Small intestine (tissue), 7 donors: ENCODE measurements at regions not wholly inside any gene's neighbourhood (a gene's known extent, or its start where the extent isn't known, plus 50 kb on each side); places are given as distances from the start of the nearest gene placed in this dataset.

ENCODE experiments used
- DNase-seq, 2 donors: peaks; one replicate each; pipeline versions ENCODE4 v3.0.0 to v3.0.0-alpha.2; 2013
- FAIRE-seq: peaks from 2 replicates; lab custom pipeline; 2012; peaks lifted over from hg19 to GRCh38; lab: Jason Lieb, UNC
- H3K27ac ChIP-seq, 3 donors: one replicate each; pipeline ENCODE4 v1.5.1; 2013; ENCODE audit warnings: low read length in 2 of 3, mild to moderate bottlenecking in 2 of 3, control low read depth in 1 of 3, inconsistent platforms in 1 of 3, low read depth in 1 of 3, moderate library complexity in 1 of 3
- H3K27me3 ChIP-seq, 3 donors: one replicate each; pipeline ENCODE4 v1.6.1; 2013; ENCODE audit warnings: low read length in 3 of 3, inconsistent platforms in 1 of 3; ENCODE audit not compliant: control insufficient read depth in 3 of 3, insufficient read depth in 3 of 3
- H3K36me3 ChIP-seq, 3 donors: one replicate each; pipeline ENCODE4 v1.6.1; 2013; ENCODE audit warnings: low read length in 3 of 3, inconsistent platforms in 1 of 3, low read depth in 1 of 3, mild to moderate bottlenecking in 1 of 3, moderate library complexity in 1 of 3; ENCODE audit not compliant: control insufficient read depth in 3 of 3, insufficient read depth in 2 of 3
- H3K4me1 ChIP-seq, 3 donors: one replicate each; pipeline ENCODE4 v1.6.1; 2013; ENCODE audit warnings: low read length in 2 of 3, inconsistent platforms in 1 of 3, low read depth in 1 of 3, mild to moderate bottlenecking in 1 of 3, moderate library complexity in 1 of 3; ENCODE audit not compliant: control insufficient read depth in 3 of 3, insufficient read depth in 2 of 3
- H3K4me3 ChIP-seq, 3 donors: one replicate each; pipeline ENCODE4 v1.5.1; 2013; ENCODE audit warnings: low read length in 3 of 3, control low read depth in 1 of 3, inconsistent platforms in 1 of 3, low read depth in 1 of 3, mild to moderate bottlenecking in 1 of 3, moderate library complexity in 1 of 3
- H3K9me3 ChIP-seq, 2 donors: one replicate each; pipeline ENCODE4 v1.6.1; 2013; ENCODE audit warnings: low read depth in 1 of 2, low read length in 1 of 2; ENCODE audit not compliant: control insufficient read depth in 2 of 2, insufficient read depth in 1 of 2
- WGBS, 3 donors: extraction: QIAGEN DNeasy Blood & Tissue Kit; methylation state at CpG; one replicate each; pipeline ENCODE4 v1.1.7; 2013; 5-methylcytosine and 5-hydroxymethylcytosine counted together
- donor health status: healthy with polysubstance abuse.
- donor health status: control.
- donor health status: control.
- donor health status: Bipolar disorder and iron deficiency.
- donor health status: healthy.

DNA sequence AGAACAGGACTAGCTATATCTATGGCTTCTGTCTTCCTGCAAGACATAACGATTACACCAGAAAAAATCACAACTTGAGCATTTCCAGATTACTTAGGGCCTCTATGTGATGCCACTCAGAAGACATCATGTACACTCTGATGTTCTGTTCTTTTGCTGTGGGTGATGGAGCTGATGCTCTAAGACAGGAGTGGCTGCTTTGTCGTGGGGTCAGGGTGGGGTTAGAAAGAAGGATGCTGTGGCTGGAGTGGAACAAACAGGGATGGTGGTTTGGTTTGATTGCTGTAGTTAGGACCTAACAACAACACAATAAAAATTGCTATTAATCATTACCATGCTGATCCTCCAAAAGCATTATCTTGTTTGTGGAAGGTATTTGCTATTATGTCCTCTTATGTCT lies 120.3 kb upstream of the ARHGAP20 start:
- Histone ChIP-seq H3K36me3 (no peaks in the 10 kb centered on the region), H3K9me3 (no peaks in the 10 kb centered on the region), H3K4me3 (no peak overlapping the region), H3K27ac (no peak overlapping the region), H3K27me3 (no peaks in the 10 kb centered on the region), H3K4me1 (no peaks in the 10 kb centered on the region)
- FAIRE-seq (no peak), DNase-seq (no peak)
- 50 to 67% (median 60%) methylated on average over 2 of the region's 2 CpGs for WGBS, 3 donors

DNA sequence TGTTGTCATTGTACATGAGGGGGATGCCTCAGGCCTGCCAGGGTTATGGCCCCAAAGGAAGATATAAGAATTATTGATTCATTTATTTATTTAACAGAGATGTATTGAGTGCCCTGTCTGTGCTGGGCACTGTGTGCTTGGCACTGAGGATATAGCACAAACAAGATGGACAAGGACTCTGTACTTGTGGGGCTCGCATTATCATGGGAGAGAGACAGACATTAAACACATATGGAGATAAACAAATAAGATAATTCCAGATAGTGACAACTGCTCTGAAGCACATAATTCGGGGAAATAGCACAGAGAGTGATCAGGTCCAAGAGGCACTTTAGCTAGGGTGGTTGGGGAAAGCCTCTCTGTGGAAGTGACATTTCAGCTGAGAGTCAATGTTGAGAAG lies 119.8 kb upstream of the ARHGAP20 start:
- Histone ChIP-seq H3K4me1 (no peaks in the 10 kb centered on the region), H3K4me3 (no peak overlapping the region), H3K36me3 (no peaks in the 10 kb centered on the region), H3K27ac (no peak overlapping the region), H3K9me3 (no peaks in the 10 kb centered on the region), H3K27me3 (no peaks in the 10 kb centered on the region)
- no peak for DNase-seq
- FAIRE-seq: no peak
- WGBS, 3 donors: 31 to 70% (median 49%) methylated on average over 2 of the region's 2 CpGs

DNA sequence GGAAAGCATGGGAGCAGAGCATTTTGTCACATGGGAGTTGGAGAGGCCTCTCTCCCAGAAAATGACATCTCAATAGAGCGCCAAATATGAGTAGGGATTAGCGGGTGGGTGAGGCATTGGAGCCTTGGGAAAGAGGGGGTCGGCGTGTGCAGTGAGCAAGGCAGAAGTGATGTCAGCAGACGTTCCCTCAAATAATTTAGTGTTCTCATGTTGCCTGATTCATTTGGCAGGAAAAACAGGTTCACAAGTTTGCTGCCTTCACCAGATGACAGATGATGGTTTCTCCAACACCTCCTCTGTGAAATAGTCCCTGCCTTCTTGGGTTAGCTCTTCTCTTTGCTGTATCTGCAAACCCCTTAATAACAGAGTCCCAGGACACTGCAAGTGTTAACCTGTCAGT lies 118.5 kb upstream of the ARHGAP20 start:
- H3K4me3 ChIP-seq: no peak overlapping the region
- H3K9me3 ChIP-seq: no peaks in the 10 kb centered on the region
- H3K4me1 ChIP-seq: no peaks in the 10 kb centered on the region
- DNase-seq (no peak), FAIRE-seq (no peak)
- H3K27ac ChIP-seq: no peak overlapping the region
- 87 to 91% (median 90%) methylated on average over 5 of the region's 5 CpGs for WGBS, 3 donors
- H3K27me3 ChIP-seq: no peaks in the 10 kb centered on the region
- H3K36me3 ChIP-seq: no peaks in the 10 kb centered on the region

DNA sequence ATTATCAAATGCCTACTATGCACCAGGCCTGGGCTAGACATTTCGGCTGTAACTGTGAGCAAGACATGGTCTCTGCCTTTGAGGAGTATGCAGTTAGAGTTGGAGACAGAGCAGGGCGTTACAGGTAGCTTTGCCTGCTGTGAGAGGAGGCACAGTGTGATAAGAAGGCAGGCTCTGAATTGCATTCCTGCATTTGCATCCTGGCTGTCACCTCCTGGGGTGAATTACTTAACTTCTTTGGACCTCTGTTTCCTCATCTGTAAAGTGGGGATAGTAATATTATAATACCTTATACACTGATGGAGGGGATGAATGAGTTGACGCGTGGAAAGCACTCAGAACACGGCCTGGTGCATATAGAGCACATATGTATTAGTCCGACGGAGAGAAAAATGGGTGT lies 118.1 kb upstream of the ARHGAP20 start:
- DNase-seq (no peak), FAIRE-seq (no peak)
- H3K36me3 ChIP-seq: no peaks in the 10 kb centered on the region
- no peak overlapping the region for H3K27ac ChIP-seq
- no peaks in the 10 kb centered on the region for H3K4me1 ChIP-seq
- H3K27me3 ChIP-seq: no peaks in the 10 kb centered on the region
- no peak overlapping the region for H3K4me3 ChIP-seq
- H3K9me3 ChIP-seq: no peaks in the 10 kb centered on the region
- WGBS, 3 donors: 76 to 91% (median 87%) methylated on average over 7 of the region's 7 CpGs

DNA sequence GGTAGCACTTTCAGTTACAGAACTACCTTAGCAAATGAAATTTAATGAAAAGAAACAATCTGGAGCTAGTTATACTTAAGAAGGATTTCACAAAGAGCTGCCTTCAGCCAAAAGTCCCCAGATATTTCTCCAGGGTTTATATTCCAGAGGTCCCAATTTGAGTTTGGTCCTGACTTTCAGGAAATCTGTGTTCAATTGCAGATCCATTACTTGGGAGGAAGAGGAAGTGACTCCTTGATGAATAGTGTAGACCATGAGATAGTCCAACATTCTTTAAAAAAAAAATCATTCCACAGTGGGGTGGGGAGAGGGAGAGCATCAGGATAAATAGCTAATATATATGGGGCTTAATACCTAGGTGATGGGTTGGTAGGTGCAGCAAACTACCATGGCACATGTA lies 117.6 kb upstream of the ARHGAP20 start:
- FAIRE-seq: no peak

DNA sequence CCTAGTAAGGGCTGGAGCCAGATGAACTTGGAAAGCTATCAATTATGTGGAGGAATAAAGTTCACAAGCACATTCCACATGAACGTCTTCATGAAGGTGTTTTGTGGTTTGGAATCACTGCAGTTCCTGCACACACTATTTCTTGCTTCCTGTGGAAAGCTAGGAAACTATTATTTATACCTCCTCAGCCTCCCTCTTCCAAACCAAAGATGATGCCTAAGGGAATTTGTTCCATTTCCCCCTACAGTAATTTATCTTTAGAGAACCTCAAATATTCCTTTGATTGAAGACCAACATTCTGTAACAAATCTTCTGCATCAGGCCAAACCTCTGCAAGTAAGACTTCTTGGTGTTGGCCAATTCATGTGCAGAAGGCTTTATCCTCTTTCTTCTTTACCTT lies 115.8 kb upstream of the ARHGAP20 start:
- Histone ChIP-seq H3K36me3 (no peaks in the 10 kb centered on the region), H3K27me3 (no peaks in the 10 kb centered on the region), H3K4me3 (no peak overlapping the region), H3K9me3 (no peaks in the 10 kb centered on the region), H3K27ac (no peak overlapping the region), H3K4me1 (no peaks in the 10 kb centered on the region)
- no peak for FAIRE-seq
- DNase-seq: no peak
- 22 to 53% (median 27%) methylated on average over 1 of the region's 1 CpG for WGBS, 3 donors

More for the DNA sequence above, 117.6 kb upstream of the ARHGAP20 start:
- Histone ChIP-seq H3K27me3 (no peaks in the 10 kb centered on the region), H3K9me3 (no peaks in the 10 kb centered on the region), H3K36me3 (no peaks in the 10 kb centered on the region), H3K4me3 (no peak overlapping the region), H3K27ac (no peak overlapping the region), H3K4me1 (no peaks in the 10 kb centered on the region)
- no peak for DNase-seq

DNA sequence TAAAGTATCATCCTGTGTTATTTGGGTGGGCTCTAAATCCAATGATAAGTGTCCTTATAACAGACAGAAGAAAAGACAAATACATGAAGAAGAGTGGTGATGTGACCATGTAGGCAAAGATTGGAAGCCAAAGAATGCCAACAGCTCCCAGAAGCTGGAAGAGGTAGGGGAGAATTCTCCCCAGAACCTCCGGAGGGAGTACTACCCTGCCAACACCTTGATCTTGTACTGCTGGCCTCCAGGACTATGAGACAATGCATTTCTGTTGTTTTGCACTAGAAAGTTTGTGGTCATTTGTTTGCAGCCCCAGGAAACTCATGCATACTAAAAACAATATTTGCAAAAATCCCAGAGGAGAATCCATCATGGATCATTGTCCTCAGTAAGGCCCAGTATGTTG lies 115.0 kb upstream of the ARHGAP20 start:
- DNase-seq (no peak), FAIRE-seq (no peak)
- WGBS, 3 donors: 57 to 81% (median 64%) methylated on average over 1 of the region's 1 CpG
- no peak overlapping the region for H3K4me3 ChIP-seq
- no peak overlapping the region for H3K27ac ChIP-seq
- H3K9me3 ChIP-seq: no peaks in the 10 kb centered on the region
- H3K36me3 ChIP-seq: no peaks in the 10 kb centered on the region
- H3K27me3 ChIP-seq: no peaks in the 10 kb centered on the region
- no peaks in the 10 kb centered on the region for H3K4me1 ChIP-seq

DNA sequence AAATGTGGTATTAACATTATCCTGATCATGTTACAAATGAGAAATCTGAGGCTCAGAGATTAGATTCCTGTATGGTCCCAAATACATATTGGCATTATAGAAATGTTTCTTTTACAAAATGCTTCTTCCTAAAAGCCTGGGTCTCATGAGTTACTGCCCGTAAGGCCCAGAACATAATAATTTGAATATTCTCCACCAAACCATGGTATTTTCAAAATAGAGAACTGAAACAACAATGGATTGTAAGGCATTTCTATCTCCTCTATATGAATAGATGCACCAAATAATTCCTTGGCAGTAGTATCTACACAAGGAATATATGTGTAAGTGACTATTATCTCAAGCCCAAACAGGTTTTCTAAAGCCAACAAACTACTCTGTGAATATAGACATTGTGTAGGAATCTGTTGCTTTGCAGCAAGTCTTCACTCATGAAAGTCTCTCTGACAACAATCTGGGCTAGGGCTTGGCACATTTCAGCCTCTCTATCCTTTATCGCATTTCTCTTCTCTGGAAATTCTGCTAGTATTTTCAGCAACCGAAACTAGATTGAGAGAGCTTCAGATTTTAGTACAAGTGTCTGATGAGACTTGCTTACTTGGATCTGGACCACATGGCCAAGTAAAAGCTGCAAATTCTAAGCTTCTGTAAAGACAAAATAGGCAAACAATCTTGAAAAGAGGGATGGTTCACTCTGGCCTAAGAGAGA lies 112.8 kb upstream of the ARHGAP20 start:
- H3K9me3 ChIP-seq: no peaks in the 10 kb centered on the region
- no peaks in the 10 kb centered on the region for H3K36me3 ChIP-seq
- WGBS, 3 donors: 85 to 89% (median 87%) methylated on average over 3 of the region's 3 CpGs
- H3K4me1 ChIP-seq: no peaks in the 10 kb centered on the region
- no peak overlapping the region for H3K4me3 ChIP-seq
- FAIRE-seq (no peak), DNase-seq (no peak)
- no peak overlapping the region for H3K27ac ChIP-seq
- no peaks in the 10 kb centered on the region for H3K27me3 ChIP-seq
